Gastroesophageal sphincter (tissue), 4 donors: ENCODE measurements at regions not wholly inside any gene's neighbourhood (a gene's known extent, or its start where the extent isn't known, plus 50 kb on each side); places are given as distances from the start of the nearest gene placed in this dataset.

Source experiments
- ATAC-seq: fragments of 150-250 bp; one replicate; pipeline ENCODE4 v1.9.1; 2016; ENCODE audit warnings: mild to moderate bottlenecking, moderate library complexity
- H3K27ac ChIP-seq, 4 donors: fragments of 200-600 bp; sonication (generic) in 3 of 4; 1 replicate in 3 of 4; 2 replicates in 1 of 4; pipeline ENCODE4 v1.5.1; 2016 to 2019
- H3K27me3 ChIP-seq: fragments of 200-600 bp; sonication (generic); one replicate; pipeline ENCODE4 v1.5.1; 2019
- H3K36me3 ChIP-seq, 2 donors: fragments of 200-600 bp; sonication (generic); one replicate each; pipeline ENCODE4 v1.5.1; 2019; ENCODE audit warnings: control low read depth in 1 of 2
- H3K4me1 ChIP-seq, 3 donors: fragments of 200-600 bp; sonication (generic); 1 replicate in 2 of 3; 2 replicates in 1 of 3; pipeline ENCODE4 v1.5.1; 2016 to 2019; ENCODE audit warnings: control low read depth in 2 of 3
- H3K4me3 ChIP-seq, 2 donors: fragments of 200-600 bp; sonication (generic); one replicate each; pipeline ENCODE4 v1.5.1; 2019; ENCODE audit warnings: mild to moderate bottlenecking in 1 of 2, moderate library complexity in 1 of 2
- H3K9me3 ChIP-seq, 3 donors: fragments of 200-600 bp; sonication (generic); one replicate each; pipeline ENCODE4 v1.5.1; 2017 to 2019; ENCODE audit warnings: control low read depth in 2 of 3
- CTCF ChIP-seq, 4 experiments: fragments of 200-600 bp in 2 of 4; fragments of 450-650 bp in 2 of 4; sonication (generic) in 1 of 4; IDR thresholded peaks; one replicate each; pipeline ENCODE4 v1.5.1; 2017 to 2019; ENCODE audit warnings: antibody characterized with exemption in 4 of 4, mild to moderate bottlenecking in 2 of 4, moderate library complexity in 2 of 4
- EP300 ChIP-seq: sonication (generic); formaldehyde crosslinking; IDR thresholded peaks from one replicate; pipeline ENCODE4 v1.6.1; 2017; ENCODE audit warnings: antibody characterized with exemption, mild to moderate bottlenecking
- POLR2A ChIP-seq, 2 donors: fragments of 450-650 bp; IDR thresholded peaks; one replicate each; pipeline ENCODE4 v1.6.1; 2017; ENCODE audit warnings: antibody characterized with exemption in 2 of 2, mild to moderate bottlenecking in 2 of 2, moderate library complexity in 1 of 2
- POLR2AphosphoS5 ChIP-seq: sonication (generic); formaldehyde crosslinking; IDR thresholded peaks from one replicate; pipeline ENCODE4 v1.6.1; 2017; ENCODE audit warnings: antibody characterized with exemption
- WGBS, 2 donors: methylation state at CpG; one replicate each; pipeline ENCODE4 v1.1.5; 2018; ENCODE audit warnings: low coverage in 1 of 2; 5-methylcytosine and 5-hydroxymethylcytosine counted together

- Histone ChIP-seq H3K36me3 (no peaks in the 10 kb centered on the region), H3K4me3 (no peak overlapping the region), H3K27ac (no peak overlapping the region), H3K9me3 (no peaks in the 10 kb centered on the region), H3K4me1 (no peaks in the 10 kb centered on the region), H3K27me3 (no peaks in the 10 kb centered on the region)
- WGBS, 2 donors, result 97 to 100% methylated on average over 1 to 4 of the region's 4 CpGs
- TF ChIP-seq POLR2AphosphoS5 (no peak), POLR2A (IDR thresholded peaks at IDR 0.05) (no peak), EP300 (no peak), CTCF (IDR thresholded peaks at IDR 0.05) (no peak)
- ATAC-seq, result no peak
These were observed 902.7 kb upstream of the USP15 start for GRCh38 chr12:61357496-61357895.

GRCh38 chr12:61362037-61362436 lies 898.2 kb upstream of the USP15 start:
- H3K4me3 ChIP-seq, result no peak overlapping the region
- TF ChIP-seq EP300 (no peak), POLR2A (IDR thresholded peaks at IDR 0.05) (no peak), CTCF (IDR thresholded peaks at IDR 0.05) (no peak), POLR2AphosphoS5 (no peak)
- no peaks in the 10 kb centered on the region for H3K36me3 ChIP-seq
- no peaks in the 10 kb centered on the region for H3K27me3 ChIP-seq
- no peak for ATAC-seq
- no peaks in the 10 kb centered on the region for H3K9me3 ChIP-seq
- H3K27ac ChIP-seq, result no peak overlapping the region
- WGBS, 2 donors, result 71 to 94% methylated on average over 3 of the region's 3 CpGs
- no peaks in the 10 kb centered on the region for H3K4me1 ChIP-seq

GRCh38 chr12:61365001-61365400 lies 895.2 kb upstream of the USP15 start:
- 20 to 78% methylated on average over 1 of the region's 1 CpG for WGBS, 2 donors

GRCh38 chr12:61367281-61367785 lies 892.9 kb upstream of the USP15 start:
- Histone ChIP-seq H3K36me3 (no peaks in the 10 kb centered on the region), H3K27ac (no peak overlapping the region), H3K27me3 (no peaks in the 10 kb centered on the region), H3K4me1 (no peaks in the 10 kb centered on the region), H3K4me3 (no peak overlapping the region), H3K9me3 (no peaks in the 10 kb centered on the region)
- ATAC-seq, result no peak
- 50% methylated on average over 1 of the region's 1 CpG for WGBS, 2 donors
- no peak for TF ChIP-seq POLR2AphosphoS5
- TF ChIP-seq CTCF (IDR thresholded peaks at IDR 0.05), result no peak
- TF ChIP-seq EP300, result no peak
- TF ChIP-seq POLR2A (IDR thresholded peaks at IDR 0.05), result no peak

More at GRCh38 chr12:61365001-61365400, 895.2 kb upstream of the USP15 start:
- TF ChIP-seq POLR2AphosphoS5 (no peak), POLR2A (IDR thresholded peaks at IDR 0.05) (no peak), CTCF (IDR thresholded peaks at IDR 0.05) (no peak), EP300 (no peak)
- H3K4me3 ChIP-seq, result no peak overlapping the region
- no peaks in the 10 kb centered on the region for H3K9me3 ChIP-seq
- no peak overlapping the region for H3K27ac ChIP-seq
- H3K4me1 ChIP-seq, result no peaks in the 10 kb centered on the region
- no peaks in the 10 kb centered on the region for H3K27me3 ChIP-seq
- no peak for ATAC-seq
- H3K36me3 ChIP-seq, result no peaks in the 10 kb centered on the region

GRCh38 chr12:61369241-61369910 lies 890.8 kb upstream of the USP15 start:
- Histone ChIP-seq H3K9me3 (no peaks in the 10 kb centered on the region), H3K27me3 (no peaks in the 10 kb centered on the region), H3K4me1 (no peaks in the 10 kb centered on the region), H3K4me3 (no peak overlapping the region), H3K27ac (no peak overlapping the region), H3K36me3 (no peaks in the 10 kb centered on the region)
- 56 to 77% methylated on average over 4 of the region's 4 CpGs for WGBS, 2 donors
- TF ChIP-seq POLR2AphosphoS5 (no peak), CTCF (IDR thresholded peaks at IDR 0.05) (no peak), EP300 (no peak), POLR2A (IDR thresholded peaks at IDR 0.05) (no peak)
- no peak for ATAC-seq
